Mucosa of gallbladder (tissue), 1 donor: ENCODE measurements at regions not wholly inside any gene's neighbourhood (a gene's known extent, or its start where the extent isn't known, plus 50 kb on each side); places are given as distances from the start of the nearest gene placed in this dataset.
"Not testable (repeated sequence)": the region's sequence is repeated elsewhere in the genome, so short reads cannot be mapped to it uniquely, and the experiment has no call there.

ENCODE experiments used
- DNase-seq: peaks from one replicate; pipeline ENCODE4 v3.0.0-alpha.2; 2020; ENCODE audit warnings: low spot score
- donor health status: DM: no; HTN: no; CAD: no.

DNA sequence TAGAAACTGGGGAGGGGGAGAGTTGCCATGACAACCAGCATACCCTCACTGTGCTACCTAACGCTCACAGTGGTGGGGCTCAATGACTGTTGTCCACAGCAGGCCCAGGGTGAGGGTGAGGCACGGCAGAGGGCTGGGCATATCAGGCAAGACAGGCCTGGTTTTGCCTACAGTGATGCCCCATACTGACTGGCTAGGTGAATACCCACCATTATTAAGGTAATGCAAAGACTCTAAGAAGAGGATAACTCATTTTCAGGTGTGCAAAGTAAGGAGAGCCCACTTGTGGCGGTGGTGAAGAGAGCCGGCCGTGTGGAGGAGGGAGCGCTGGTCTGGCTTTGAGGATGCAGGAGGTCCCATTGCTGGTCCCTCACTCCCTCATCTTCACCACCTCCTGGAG is 422.3 kb downstream of the FUT8 start:
- no peak for DNase-seq

DNA sequence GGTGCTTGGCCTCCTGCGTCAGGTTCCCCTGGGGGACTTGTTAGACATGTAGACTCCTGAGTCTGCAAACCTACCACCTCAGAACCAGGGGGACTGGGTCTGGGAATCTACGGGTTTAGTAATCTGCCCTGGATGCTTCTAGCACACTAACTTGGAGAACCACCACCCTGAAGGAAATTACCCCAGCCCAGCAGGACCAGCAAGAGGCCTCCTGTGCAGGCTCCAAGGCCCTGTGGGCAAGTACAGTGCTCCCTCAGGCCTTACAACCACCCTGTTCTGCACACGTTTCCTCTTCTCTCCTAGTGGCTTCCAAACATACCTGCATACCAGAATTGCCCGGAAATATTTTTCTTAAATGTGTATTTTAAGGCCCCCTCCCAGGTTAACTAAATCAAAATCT is 423.0 kb downstream of the FUT8 start:
- no peak for DNase-seq

DNA sequence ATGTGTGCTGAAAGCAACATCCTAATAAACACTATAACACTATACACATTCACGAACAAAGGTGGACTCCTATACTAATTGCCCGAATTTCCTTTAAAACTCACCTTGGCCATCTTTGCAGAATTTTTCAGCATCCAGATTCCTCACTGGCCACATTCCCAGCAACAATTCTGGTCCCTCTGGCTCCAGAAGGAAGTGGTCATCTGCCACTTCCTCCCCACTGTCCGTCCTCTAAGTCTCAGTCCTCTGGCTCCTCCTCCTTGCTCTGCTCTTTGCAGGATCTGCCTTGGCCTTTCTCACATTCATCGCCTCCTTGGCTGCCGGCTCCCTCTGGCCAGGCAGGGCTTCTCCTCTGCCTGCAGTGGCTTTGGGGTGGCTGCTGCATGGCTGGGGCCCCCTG is 426.0 kb downstream of the FUT8 start:
- DNase-seq: no peak

DNA sequence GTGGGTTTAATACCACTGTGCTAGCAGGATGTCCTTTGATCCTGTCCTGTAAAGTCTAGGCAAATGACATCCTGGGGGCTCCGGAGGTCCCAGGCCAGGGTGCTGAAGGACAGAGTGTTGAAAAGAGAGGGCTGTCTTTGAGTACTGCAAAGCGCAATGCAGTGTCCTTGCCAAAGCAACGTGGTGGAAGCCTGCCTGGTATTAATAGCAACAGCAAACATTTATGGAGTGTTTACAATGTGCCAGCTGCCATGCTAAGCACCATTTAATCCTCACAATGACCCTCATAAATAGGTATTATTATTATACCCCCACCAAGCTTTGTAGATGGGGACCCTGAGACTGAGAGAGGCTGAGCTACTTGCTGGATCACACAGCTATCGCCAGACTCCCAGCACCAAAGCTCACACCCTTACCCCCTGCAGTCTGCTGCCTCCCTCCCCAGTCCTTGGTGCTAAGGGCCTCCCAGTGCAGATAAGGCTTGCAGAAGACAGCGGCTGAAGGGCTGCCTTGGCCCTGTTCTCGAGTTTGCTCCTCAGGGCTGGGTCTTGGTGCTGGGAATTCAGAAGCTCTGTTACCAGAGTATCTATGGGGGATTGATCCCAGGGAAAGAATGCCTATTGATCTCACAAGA is 427.7 kb downstream of the FUT8 start:
- DNase-seq: no peak

DNA sequence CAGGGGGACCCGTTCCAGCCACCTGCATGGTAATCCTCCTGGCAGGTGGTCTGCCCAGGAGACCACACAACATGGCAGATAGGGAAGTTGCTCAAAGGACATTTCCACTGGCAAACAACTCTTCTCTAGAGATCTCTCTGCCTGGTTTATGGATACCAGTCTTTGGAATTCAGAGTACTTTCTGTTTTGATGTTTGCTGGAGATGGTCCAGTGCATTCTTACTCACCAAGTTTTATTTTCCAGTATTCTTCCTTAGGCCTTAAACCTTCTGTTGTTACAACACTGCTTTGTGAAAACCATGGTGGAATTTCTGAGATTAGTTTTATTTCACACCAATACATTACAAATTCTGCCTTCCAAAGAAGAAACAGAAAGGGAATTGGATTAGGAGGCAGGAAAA is 428.3 kb downstream of the FUT8 start:
- DNase-seq: no peak

DNA sequence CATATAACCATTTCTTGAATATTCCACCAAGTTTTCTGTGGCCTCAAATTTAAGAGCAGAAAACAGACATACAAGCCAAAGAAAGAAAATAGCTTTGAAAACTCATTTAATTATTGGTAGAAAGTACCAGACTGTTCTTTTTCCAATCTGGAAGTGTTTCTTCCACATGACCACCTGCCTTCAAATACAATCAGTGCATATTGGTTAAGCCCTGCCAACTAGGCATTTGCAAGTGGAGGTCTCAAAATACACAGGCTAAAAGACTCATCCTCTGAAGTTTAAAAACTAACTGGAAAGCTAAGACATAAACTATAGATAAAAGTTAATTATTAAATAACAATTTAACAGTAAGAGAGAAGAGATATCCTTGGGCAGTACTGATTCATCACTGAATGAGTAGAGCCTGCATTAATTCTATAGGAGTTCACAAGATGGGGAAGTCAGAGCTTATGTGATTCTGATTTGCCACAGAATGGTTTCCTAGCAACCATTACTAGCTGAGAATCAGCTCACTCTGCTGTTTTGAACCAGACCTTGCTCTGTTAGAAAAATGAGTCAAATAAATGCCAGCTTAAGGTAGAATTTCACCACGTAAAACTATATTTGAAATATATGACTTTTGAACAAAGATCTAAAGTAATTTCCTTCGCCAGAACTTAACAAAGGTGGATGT is 433.8 kb downstream of the FUT8 start:
- DNase-seq: no peak

DNA sequence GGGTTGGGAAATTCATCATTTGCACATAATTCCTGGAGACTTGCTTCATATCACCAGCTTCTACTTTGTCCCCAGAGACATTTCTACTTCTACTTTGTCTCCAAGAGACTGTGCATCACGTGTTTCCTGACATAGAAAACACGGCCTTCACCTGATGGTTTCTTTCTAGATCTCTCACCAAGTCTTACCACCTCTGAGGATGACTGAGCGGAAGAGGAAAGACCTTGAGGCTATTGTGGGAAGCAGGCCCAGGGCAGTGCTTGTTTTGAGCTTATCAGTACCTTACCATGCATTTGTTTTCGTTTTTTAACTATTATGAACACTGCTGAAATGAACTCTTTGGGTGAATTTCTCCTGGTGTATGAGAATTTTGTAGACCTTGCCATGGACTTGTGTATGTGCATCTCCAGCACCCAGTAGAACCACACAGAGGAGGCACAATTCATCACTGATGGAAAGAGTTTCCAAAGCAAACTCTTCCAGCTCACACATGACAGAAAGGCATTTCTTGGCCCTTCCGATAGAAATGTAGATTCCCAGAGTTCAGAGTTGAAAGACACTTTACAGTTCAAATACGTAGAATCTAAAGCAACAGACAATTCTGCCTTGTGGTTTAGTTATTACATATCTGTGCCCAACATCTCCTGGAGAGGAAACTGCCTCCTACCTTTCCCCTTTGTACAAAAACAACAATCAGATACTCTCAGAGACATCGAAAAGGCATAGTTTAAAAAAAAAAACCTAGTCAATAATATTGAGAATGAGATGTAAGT is 434.7 kb downstream of the FUT8 start:
- DNase-seq: peak; percentile 25

DNA sequence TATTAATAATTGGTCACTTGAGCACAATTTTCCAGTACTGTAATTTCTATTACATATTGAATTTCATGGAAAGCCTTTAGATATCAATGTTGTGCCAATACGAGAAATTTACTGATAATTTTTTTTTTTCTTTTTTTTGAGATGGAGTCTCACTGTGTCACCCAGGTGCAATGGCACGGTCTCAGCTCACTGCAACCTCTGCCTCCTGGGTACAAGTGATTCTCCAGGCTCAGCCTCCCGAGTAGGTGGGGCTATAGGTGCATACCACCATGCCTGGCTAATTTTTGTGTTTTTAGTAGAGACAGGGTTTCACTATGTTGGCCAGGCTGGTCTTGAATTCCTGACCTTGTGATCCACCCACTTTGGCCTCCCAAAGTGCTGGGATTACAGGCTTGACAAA is 435.4 kb downstream of the FUT8 start:
- DNase-seq: not testable (repeated sequence)

DNA sequence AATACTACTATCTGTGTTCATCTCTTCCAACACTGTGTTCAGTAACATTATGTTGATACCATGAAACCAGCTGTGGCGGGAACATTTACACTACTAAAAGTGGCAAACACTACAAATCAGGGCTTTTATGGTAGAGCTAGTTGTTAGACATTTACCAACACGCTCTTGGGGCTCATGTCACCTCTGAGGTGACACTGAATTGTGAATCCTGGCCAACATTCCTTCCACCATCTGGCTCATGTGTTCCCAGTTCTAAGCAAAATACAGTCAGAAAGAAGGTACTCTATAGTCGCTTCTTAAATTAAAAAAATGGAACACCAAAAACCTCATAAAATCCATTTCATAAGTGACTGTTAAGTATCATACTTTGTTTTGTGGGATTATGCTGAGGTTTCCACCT is 436.6 kb downstream of the FUT8 start:
- no peak for DNase-seq

DNA sequence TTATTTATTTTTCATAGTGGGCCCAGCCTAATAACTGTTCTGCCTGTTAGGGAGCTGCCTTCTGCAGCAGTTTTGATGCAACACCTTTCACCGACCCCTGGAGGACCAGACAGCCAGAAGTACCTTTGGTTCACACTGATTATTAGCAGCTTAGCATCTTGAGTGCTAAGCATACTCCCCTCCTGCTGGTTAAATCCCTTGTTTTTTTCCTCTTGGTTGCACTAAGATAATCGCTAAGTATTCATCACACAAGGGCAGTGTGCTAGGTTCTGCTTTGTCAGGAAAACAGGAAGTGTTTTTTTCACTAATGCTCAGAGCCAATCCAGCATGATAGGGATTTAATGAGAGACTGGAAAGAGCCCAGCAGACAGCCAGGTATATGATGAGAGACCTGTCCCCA is 437.0 kb downstream of the FUT8 start:
- DNase-seq: no peak

DNA sequence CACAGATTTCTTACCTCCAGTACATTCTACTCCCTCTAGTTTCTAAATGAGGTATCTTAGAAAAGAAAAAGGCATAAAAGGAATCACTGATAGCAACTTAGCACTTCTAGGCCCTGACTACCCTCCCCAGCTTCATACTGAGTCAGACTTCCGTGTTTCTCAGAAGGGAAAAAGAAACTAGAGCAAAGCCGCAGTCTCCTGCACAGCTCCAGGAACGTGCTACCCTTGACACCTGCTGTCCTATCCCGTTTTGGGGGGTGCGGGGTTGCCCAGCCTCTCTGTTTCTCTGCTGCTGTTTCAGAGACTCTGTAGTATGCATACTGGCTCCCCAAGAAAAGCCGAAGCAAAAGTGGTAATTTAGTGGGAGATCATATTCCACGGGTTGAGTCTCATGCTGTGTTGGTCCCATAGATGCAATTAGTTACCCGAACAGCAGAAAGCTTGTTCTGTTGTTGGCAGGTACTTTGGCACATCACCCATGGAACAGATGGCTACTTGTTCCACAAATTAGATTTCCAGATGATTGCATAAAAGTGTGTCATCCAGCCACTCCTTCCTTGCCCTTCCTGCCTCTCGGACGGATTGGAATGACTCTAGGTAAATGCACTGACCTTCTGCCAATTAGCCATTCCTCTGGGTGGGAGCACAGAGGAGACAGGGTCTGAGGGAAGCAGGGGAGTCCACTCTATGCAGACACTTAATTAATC is 438.1 kb downstream of the FUT8 start:
- DNase-seq: no peak

DNA sequence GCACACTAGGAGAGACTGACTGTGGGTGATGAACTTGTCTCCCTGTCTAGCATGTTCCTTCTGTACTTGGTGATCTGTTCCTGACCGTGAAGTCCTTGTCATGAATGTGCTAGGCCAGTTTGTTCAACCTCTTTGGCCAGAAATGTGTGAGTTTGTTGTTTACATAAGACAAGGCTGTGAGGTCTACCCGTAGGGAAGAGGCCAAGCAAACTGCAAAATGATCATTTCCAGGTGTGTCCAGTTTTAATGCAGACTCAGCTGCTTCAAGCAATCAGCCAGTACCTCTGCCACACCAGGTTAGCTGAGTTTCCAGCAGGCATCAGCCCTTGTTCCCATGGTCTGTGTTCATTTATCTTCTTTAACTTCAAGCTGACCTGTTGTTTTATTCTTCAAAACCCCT is 440.2 kb downstream of the FUT8 start:
- DNase-seq: no peak

DNA sequence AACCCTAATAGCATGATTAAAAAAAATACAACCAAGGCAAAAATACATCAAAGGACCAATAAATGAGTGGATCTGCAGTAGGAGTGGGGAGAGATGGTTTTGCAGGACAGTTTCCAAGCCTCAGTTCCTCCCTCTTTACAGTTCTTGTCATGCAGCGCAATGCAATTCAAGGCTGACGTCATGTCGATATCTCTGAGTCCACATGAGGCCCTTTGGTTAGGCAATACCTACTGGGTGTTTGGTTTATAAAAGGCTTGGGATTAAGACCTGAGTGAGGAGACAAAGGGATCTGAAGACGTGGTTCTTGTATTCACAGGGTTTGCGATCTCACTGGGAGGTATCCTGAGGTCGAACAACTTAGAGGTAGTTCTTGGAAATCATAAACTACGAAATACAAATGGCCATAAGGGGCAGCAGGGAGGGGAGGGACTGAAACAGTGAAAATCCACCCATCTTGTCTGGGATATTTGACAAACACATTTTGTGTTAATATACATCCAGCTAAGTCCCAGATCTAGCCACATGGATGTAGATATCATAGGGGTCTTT is 441.0 kb downstream of the FUT8 start:
- no peak for DNase-seq

DNA sequence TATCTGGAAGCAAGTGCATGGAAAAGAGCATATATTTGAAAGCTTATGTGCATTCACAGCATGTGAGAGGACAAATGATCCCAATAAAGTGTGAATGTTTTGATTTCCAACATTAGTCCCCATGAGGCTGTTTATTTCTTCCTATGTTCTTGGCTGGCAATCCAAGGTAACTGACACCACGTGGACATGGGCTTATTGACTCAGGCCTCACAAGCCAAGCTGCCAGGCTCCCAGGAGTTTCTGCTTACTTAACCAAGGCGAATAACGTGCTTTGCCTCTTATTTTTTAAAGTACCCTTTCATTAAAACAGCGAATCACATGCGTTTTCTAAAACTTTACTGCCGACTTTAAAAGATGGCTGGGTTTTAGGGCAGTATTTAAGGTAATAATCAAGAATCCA is 441.7 kb downstream of the FUT8 start:
- DNase-seq: no peak

DNA sequence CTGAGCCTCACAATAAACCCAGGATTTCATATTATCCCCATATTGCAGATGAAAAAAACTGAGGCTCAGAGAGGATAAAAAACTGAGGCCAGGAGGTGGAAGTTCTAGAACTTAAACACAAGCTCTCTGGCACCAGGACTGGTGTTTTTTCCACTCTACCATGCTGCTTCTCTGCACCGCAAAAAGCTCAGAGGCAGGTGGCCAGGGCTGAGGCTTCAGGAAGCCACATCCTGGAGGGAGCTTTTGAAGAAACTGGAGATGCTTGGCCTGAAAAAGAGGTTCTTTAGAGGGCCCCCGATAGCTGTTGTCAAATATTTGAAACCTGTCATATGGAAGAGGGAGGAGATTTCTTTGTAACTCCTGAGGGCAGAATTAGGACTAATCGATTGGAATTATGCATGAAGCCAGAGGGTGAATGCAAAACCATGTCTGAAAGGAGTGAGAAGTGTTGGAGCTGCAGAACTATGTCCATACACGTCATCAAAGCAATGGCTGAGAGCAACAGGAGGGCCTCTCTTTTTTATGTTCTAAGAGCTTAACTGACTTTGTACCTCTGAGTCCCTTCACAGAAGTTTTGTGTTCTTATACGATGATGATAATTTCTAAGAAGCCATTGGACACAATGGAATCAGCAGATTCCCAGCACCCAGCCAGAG is 448.6 kb downstream of the FUT8 start:
- DNase-seq: no peak

DNA sequence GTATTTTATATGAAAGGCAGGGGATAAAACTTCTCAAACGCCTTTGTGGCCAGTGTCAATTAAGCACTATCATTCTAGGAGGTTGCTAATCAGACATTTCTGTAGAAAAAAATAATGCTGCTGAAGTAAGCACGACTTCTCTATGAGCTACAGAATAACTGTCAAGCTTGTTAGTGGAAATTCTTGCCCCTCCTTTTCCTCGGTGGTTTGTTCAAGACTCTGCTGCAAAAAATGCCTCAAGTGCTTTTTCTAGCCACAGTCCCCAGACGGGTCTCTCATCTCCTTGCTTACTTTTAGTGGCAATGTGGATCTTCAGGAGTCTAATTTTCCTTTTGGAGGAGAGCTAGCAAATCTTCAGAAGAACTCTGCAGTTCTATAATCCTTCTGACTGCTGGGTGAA is 452.0 kb downstream of the FUT8 start:
- no peak for DNase-seq

DNA sequence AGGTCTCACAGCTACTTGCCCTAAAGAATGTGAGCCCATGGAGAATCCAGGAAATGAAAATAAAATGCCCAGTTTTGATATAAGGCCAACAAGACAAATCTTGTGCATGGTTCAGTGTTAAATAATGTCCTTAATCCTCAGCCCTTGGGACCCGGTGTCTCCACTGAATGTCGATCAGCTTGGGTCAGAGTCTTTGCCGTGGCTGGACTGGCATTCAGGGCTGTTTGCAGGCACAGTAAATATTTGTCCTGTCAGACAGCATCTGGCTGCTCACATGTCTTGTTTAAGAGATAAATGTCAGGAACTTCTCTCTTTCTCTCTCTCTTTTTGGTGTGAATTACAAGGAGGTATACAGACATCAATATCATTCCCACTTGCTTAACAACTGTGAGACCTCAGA is 452.5 kb downstream of the FUT8 start:
- DNase-seq: no peak

DNA sequence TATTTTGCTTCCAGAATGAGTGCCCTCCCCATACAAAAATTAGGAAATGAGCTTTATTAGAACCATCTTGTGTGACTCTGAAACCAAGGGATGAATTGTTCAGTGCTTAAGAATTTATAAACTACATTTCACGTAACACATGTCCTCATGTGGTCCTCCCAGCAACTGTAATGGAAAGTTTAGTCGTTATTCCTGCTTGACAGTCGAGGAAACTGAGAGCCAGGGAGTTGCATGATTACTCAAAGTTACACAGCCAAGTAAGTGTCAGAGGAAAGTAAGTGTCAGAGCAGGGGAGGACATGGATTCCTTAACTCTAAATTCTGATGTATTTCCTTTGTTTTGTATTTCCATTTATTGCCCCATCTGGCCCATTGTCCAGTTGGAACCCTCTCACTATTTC is 453.9 kb downstream of the FUT8 start:
- DNase-seq: no peak

DNA sequence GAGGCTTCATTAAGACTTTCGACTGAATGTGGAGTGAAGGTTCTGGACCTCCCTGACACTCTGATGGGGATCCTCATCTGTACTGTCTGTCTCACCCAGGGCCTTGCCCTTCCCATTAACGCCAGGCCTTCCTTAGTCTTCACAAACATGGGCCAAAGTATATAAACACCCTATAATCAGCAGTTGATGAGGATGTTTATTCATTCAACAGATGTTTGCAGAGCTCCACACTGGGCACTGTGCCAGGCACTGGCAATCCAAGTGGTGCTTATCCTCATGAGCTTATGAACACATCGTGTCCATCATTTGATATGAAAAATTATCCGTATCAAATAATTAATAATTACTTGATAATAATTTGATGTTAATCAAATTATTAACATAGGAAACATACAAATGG is 454.4 kb downstream of the FUT8 start:
- no peak for DNase-seq

DNA sequence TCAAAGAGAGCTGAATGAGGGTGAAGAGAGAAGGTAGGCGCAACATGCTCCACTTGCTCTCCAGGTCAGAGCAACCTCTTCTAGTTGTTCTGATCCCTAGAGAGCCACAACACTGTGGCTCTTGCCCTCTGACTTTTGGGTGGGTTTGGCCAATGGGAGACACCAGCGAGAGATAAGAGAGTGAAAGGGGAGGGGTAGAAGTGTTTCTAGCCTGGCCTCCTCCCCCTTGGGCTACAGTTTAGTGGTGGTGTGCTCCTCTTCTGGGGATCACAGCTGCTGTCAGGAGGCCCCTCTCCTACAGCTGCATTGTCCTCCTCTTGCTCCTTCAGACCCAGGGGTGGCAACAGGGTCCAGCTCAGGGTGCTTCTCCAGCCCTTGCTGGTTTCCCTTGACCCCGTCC is 454.8 kb downstream of the FUT8 start:
- DNase-seq: no peak

DNA sequence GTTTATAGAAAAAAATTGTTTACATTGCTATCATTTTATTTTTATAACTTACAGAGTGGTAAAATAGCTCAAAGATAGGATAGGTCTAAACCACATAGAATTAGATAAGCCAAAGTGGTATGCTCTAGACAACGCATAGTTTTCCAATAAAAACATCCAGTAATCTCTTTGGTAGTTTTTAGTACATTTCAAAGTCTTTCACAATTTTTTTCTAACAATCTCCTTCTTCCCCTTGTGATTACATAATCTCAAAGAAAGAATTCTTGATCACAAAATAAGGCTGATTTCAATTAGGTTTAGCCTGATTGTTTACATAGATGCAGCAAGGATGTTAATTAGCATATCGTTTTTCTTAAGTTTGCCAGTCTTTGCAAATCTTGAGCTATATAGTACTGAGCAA is 460.0 kb downstream of the FUT8 start:
- DNase-seq: no peak

DNA sequence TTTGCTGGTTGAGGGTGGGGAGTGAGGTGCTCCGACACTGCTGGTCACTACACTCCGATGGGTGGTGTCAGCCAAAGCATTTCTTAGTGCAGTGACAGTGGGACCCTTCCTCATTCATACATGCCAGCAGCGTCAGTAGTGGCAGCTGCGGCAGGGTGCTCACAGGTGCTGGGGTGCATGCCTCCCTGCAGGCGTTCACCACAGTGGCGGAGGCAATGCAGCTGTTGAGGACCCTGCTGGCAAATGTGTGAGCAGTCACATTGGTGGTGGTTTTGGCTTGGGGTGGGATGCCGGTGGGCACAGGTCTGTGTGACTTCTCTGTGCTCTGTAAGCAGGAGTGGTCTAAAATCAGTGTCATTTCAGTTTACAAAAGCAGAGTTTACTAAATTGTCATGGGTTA is 464.6 kb downstream of the FUT8 start:
- DNase-seq: no peak
